LNCaP clone FGC (cell line): ENCODE measurements at regions not wholly inside any gene's neighbourhood (a gene's known extent, or its start where the extent isn't known, plus 50 kb on each side); places are given as distances from the start of the nearest gene placed in this dataset.
"Not testable (repeated sequence)": the region's sequence is repeated elsewhere in the genome, so short reads cannot be mapped to it uniquely, and the experiment has no call there.

ENCODE experiments used
- DNase-seq: peaks from one replicate; pipeline ENCODE4 v3.0.0-alpha.2; 2011; ENCODE audit warnings: low read depth
- H3K4me3 ChIP-seq: 2 replicates; pipeline ENCODE4 v1.5.1; 2011; ENCODE audit warnings: mild to moderate bottlenecking, low read depth, low read length, control low read depth
- TF ChIP-seq, protein P1 (sequence below): IDR thresholded peaks from 2 replicates; pipeline ENCODE4 v1.5.1; 2012; ENCODE audit warnings: mild to moderate bottlenecking; ENCODE audit not compliant: control insufficient read depth, insufficient read depth; ENCODE audit errors: extremely low read depth

DNA sequence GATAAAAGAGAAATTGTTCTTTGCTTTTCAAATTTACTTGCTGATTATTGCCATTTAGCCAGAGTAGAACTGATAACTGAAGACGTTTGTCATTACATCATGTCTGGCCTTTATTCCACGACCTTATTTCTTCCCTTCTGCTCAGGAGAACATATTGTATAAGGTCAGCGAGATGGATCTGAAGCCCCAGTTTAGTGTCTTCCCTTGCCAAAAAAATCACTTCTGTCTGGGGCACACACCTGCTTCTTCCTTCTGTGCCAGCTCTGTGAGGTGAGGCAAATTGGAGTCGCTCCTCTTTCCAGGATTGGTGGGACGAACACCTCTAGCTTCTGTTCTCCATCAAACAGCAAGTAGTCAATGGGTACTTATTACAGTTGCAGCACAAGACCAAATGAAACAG, 250.3 kb upstream of the CRBN start:
- TF ChIP-seq, protein P1, sequence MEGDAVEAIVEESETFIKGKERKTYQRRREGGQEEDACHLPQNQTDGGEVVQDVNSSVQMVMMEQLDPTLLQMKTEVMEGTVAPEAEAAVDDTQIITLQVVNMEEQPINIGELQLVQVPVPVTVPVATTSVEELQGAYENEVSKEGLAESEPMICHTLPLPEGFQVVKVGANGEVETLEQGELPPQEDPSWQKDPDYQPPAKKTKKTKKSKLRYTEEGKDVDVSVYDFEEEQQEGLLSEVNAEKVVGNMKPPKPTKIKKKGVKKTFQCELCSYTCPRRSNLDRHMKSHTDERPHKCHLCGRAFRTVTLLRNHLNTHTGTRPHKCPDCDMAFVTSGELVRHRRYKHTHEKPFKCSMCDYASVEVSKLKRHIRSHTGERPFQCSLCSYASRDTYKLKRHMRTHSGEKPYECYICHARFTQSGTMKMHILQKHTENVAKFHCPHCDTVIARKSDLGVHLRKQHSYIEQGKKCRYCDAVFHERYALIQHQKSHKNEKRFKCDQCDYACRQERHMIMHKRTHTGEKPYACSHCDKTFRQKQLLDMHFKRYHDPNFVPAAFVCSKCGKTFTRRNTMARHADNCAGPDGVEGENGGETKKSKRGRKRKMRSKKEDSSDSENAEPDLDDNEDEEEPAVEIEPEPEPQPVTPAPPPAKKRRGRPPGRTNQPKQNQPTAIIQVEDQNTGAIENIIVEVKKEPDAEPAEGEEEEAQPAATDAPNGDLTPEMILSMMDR = no peak
- DNase-seq = no peak

DNA sequence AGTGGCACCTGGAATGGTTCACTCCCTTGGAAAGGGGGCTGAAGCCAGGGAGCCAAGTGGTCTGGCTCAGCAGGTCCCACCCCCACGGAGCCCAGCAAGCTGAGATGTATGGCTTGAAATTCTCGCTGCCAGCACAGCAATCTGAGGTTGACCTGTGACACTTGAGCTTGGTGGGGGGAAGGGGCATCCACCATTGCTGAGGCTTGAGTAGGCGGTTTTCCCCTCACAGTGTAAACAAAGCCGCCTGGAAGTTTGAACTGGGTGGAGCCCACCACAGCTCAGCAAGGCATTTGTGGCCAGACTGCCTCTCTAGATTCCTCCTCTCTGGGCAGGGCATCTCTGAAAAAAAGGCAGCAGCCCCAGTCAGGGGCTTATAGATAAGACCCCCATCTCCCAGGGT, 228.2 kb upstream of the CRBN start:
- DNase-seq = not testable (repeated sequence)

More for the DNA sequence above, 250.3 kb upstream of the CRBN start:
- no peak overlapping the region for H3K4me3 ChIP-seq

GRCh38 chr3:3405131-3405530, 225.6 kb upstream of the CRBN start:
- no peak for DNase-seq
- TF ChIP-seq, protein P1 = no peak
- H3K4me3 ChIP-seq = no peak overlapping the region

More for the DNA sequence above, 228.2 kb upstream of the CRBN start:
- H3K4me3 ChIP-seq = not testable (repeated sequence)

DNA sequence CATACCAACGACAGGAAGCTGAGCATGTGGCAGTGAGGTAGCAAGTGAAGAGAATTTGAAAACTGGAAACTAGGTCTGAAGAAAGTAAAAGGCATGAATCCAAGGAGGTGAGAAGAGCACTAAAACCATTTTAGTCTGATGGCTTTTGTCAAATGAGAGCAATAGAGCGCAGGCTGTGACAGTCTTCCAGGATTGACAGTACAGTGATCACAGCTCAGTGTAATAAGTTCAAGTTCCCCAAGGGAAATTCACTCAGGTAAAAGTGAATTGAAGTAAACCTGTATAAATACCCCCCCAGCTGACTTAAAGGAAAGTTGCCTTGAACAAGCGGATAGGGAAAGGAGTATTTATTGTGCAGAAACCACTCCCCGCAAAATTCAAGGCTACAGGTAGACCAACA, 224.2 kb upstream of the CRBN start:
- DNase-seq = no peak

DNA sequence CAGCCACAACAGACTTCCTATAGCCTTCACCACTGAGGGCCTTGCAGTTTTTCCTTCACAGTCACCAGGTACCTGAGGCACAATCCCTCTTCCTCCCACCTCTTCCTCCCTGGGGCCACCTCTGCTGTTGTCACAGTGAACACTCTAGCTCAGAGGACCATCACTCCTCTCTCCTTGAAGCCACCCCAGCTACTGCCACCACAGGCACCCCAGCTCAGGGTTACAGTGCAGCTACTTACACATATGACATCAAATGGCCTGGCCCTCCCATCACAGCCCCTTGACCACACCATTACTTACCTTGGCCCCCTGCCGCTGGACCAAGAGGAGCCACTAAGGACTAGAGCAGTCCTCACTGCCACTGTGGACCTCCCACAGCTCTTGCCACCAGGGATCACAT, 213.5 kb upstream of the CRBN start:
- H3K4me3 ChIP-seq = no peak overlapping the region
- no peak for DNase-seq
- TF ChIP-seq, protein P1 = no peak

More for the DNA sequence above, 224.2 kb upstream of the CRBN start:
- H3K4me3 ChIP-seq = no peak overlapping the region
- TF ChIP-seq, protein P1 = no peak

DNA sequence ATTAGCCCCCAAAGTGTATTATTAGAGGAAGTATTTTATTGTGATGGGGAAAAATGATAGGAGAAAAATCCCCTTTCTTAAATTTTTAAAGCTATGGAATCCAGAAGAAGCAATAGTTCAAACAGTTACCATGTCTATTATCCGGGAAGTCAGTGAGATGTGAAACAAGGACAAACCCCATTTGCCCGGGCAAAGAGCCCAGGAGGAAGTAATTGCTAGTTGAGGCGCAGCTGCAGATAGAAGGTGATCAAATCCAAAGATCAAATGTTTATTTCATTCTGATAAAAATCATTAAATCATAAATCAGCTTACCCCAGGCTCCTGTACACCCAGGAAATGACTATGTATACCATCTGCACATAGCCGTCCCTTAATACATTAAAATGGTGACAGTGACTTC, 204.0 kb upstream of the CRBN start:
- DNase-seq = no peak
- TF ChIP-seq, protein P1 = no peak
- H3K4me3 ChIP-seq = no peak overlapping the region

- DNase-seq = no peak
- TF ChIP-seq, protein P1 = no peak
- H3K4me3 ChIP-seq = no peak overlapping the region
Observed at GRCh38 chr3:3372210-3372777, 192.8 kb upstream of the CRBN start.

GRCh38 chr3:3368306-3368705, 188.8 kb upstream of the CRBN start:
- no peak overlapping the region for H3K4me3 ChIP-seq
- TF ChIP-seq, protein P1 = no peak
- DNase-seq = no peak
